SK-N-SH (cell line): ENCODE measurements at regions not wholly inside any gene's neighbourhood (a gene's known extent, or its start where the extent isn't known, plus 50 kb on each side); places are given as distances from the start of the nearest gene placed in this dataset.

Experiments used
- CTCF ChIA-PET: fragments of 300-600, 350-600 bp; formaldehyde crosslinking; extraction: SDS; loops from one replicate; lab custom pipeline; 2021; lab: Yijun Ruan, JAX
- POLR2A ChIA-PET: fragments of 350-600 bp; sonication (Branson Sonifier 250); formaldehyde crosslinking; extraction: SDS; loops from one replicate; lab custom pipeline; 2020; ENCODE audit warnings: antibody characterized with exemption, inconsistent platforms; lab: Yijun Ruan, JAX
- DNase-seq: peaks from one replicate; pipeline ENCODE4 v3.0.0; 2012
- H2AFZ ChIP-seq: fragments of 200-600 bp; sonication (generic); 2 replicates; pipeline ENCODE4 v1.8.1; 2016; ENCODE audit warnings: antibody characterized with exemption, mild to moderate bottlenecking, low read depth
- H3F3A ChIP-seq: fragments of 200-600 bp; sonication (generic); replicated peaks from 2 replicates; pipeline ENCODE3; 2016; ENCODE audit warnings: antibody characterized with exemption, mild to moderate bottlenecking; ENCODE audit not compliant: insufficient read depth
- H3K27ac ChIP-seq, 2 experiments: fragments of 200-500 bp in 1 of 2; fragments of 200-600 bp in 1 of 2; sonication (Bioruptor generic) in 1 of 2; sonication (generic), shearing (Covaris generic) in 1 of 2; 2 replicates each; pipeline versions ENCODE4 v1.5.1 to v1.6.1; 2014 to 2016; ENCODE audit warnings: low read depth in 2 of 2, inconsistent platforms in 1 of 2, low read length in 1 of 2, mild to moderate bottlenecking in 1 of 2, mixed read lengths in 1 of 2
- H3K27me3 ChIP-seq: fragments of 200-600 bp; sonication (generic), shearing (Covaris generic); 2 replicates; pipeline ENCODE4 v1.6.1; 2016; ENCODE audit warnings: mixed run types; ENCODE audit not compliant: insufficient read depth
- H3K36me3 ChIP-seq, 2 experiments: fragments of 200-500 bp in 1 of 2; fragments of 200-600 bp in 1 of 2; sonication (Bioruptor generic) in 1 of 2; sonication (generic) in 1 of 2; replicated peaks in 1 of 2; 2 replicates each; pipeline versions ENCODE3 to v1.5.1; 2014 to 2016; ENCODE audit warnings: low read length in 1 of 2, mild to moderate bottlenecking in 1 of 2; ENCODE audit not compliant: insufficient read depth in 2 of 2, control insufficient read depth in 1 of 2
- H3K4me1 ChIP-seq, 2 experiments: fragments of 200-500 bp in 1 of 2; fragments of 200-600 bp in 1 of 2; sonication (Bioruptor generic) in 1 of 2; sonication (generic), shearing (Covaris generic) in 1 of 2; 2 replicates each; pipeline versions ENCODE4 v1.5.1 to v1.6.1; 2014 to 2016; ENCODE audit warnings: low read depth in 1 of 2, low read length in 1 of 2, mixed run types in 1 of 2; ENCODE audit not compliant: insufficient read depth in 2 of 2, control insufficient read depth in 1 of 2
- H3K4me2 ChIP-seq: fragments of 200-600 bp; sonication (generic), shearing (Covaris generic); 2 replicates; pipeline ENCODE4 v1.6.1; 2017; ENCODE audit warnings: mixed run types
- H3K4me3 ChIP-seq, 2 experiments: fragments of 200-500 bp in 1 of 2; fragments of 200-600 bp in 1 of 2; sonication (Bioruptor generic) in 1 of 2; sonication (generic), shearing (Covaris generic) in 1 of 2; 2 replicates each; pipeline versions ENCODE4 v1.5.1 to v1.8.1; 2014 to 2016; ENCODE audit warnings: low read depth in 2 of 2, inconsistent platforms in 1 of 2, low read length in 1 of 2, mild to moderate bottlenecking in 1 of 2, mixed read lengths in 1 of 2, moderate library complexity in 1 of 2
- H3K79me2 ChIP-seq: fragments of 200-600 bp; sonication (generic); 2 replicates; pipeline ENCODE4 v1.8.1; 2017; ENCODE audit warnings: mild to moderate bottlenecking; ENCODE audit not compliant: insufficient read depth
- H3K9ac ChIP-seq: fragments of 200-600 bp; sonication (generic); 2 replicates; pipeline ENCODE4 v1.6.1; 2017; ENCODE audit warnings: mixed run types
- H3K9me2 ChIP-seq: fragments of 200-600 bp; sonication (generic); 2 replicates; pipeline ENCODE4 v1.6.1; 2017; ENCODE audit warnings: mixed run types
- H3K9me3 ChIP-seq: fragments of 200-600 bp; sonication (generic); 2 replicates; pipeline ENCODE4 v1.6.1; 2017; ENCODE audit warnings: mixed run types, mild to moderate bottlenecking, moderate library complexity
- H4K20me1 ChIP-seq: fragments of 200-600 bp; sonication (generic); 2 replicates; pipeline ENCODE4 v1.6.1; 2017; ENCODE audit warnings: mild to moderate bottlenecking, mixed run types; ENCODE audit not compliant: insufficient read depth
- ELF1 ChIP-seq: IDR thresholded peaks from 2 replicates; pipeline ENCODE4 v1.4.0; 2012
- EZH2phosphoT487 ChIP-seq: fragments of 200-600 bp; sonication (generic); IDR thresholded peaks from 2 replicates; pipeline ENCODE4 v1.6.1; 2017; ENCODE audit warnings: low read depth, mixed run types, mild to moderate bottlenecking, antibody characterized with exemption, moderate library complexity, borderline replicate concordance
- MAX ChIP-seq: IDR thresholded peaks from 2 replicates; pipeline ENCODE4 v1.4.0; 2012; ENCODE audit warnings: low read depth
- TAF1 ChIP-seq: IDR thresholded peaks from 2 replicates; pipeline ENCODE4 v1.6.1; 2012; ENCODE audit warnings: low read depth, mild to moderate bottlenecking, low read length, moderate library complexity, borderline replicate concordance
- TEAD4 ChIP-seq: IDR thresholded peaks from 2 replicates; pipeline ENCODE4 v1.4.0; 2012; ENCODE audit warnings: mild to moderate bottlenecking, borderline replicate concordance; ENCODE audit not compliant: insufficient read depth
- WGBS: methylation state at CpG from one replicate; pipeline ENCODE4 v1.1.6; 2017; ENCODE audit warnings: low lambda C conversion rate; 5-methylcytosine and 5-hydroxymethylcytosine counted together
- TF ChIP-seq, protein P1 (sequence below): IDR thresholded peaks from 2 replicates; pipeline ENCODE4; 2012
- TF ChIP-seq, protein P2 (sequence below): IDR thresholded peaks from 2 replicates; pipeline ENCODE4 v1.4.0; 2012; ENCODE audit warnings: low read depth, borderline replicate concordance

GRCh38 chr13:105219651-105220050 is 1315.8 kb downstream of the EFNB2 start (continued):
- TF ChIP-seq, protein P1, sequence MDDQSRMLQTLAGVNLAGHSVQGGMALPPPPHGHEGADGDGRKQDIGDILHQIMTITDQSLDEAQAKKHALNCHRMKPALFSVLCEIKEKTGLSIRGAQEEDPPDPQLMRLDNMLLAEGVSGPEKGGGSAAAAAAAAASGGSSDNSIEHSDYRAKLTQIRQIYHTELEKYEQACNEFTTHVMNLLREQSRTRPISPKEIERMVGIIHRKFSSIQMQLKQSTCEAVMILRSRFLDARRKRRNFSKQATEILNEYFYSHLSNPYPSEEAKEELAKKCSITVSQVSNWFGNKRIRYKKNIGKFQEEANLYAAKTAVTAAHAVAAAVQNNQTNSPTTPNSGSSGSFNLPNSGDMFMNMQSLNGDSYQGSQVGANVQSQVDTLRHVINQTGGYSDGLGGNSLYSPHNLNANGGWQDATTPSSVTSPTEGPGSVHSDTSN, result no peak
- no peak for TF ChIP-seq TAF1

GRCh38 chr13:105213512-105213911 is 1322.0 kb downstream of the EFNB2 start:
- no peaks in the 10 kb centered on the region; a peak in 1 of 4 replicates for H3K4me1 ChIP-seq
- CTCF ChIA-PET, result no interaction called here
- POLR2A ChIA-PET, result no interaction called here
- no peaks in the 10 kb centered on the region for H4K20me1 ChIP-seq
- 68% methylated on average over 3 of the region's 3 CpGs for WGBS
- H3K9me3 ChIP-seq, result no peaks in the 10 kb centered on the region
- no peaks in the 10 kb centered on the region for H3K36me3 ChIP-seq
- no peak overlapping the region for H3K4me2 ChIP-seq
- H3K27me3 ChIP-seq, result no peaks in the 10 kb centered on the region
- no peak overlapping the region for H2AFZ ChIP-seq
- TF ChIP-seq MAX, result no peak
- TF ChIP-seq, protein P2, sequence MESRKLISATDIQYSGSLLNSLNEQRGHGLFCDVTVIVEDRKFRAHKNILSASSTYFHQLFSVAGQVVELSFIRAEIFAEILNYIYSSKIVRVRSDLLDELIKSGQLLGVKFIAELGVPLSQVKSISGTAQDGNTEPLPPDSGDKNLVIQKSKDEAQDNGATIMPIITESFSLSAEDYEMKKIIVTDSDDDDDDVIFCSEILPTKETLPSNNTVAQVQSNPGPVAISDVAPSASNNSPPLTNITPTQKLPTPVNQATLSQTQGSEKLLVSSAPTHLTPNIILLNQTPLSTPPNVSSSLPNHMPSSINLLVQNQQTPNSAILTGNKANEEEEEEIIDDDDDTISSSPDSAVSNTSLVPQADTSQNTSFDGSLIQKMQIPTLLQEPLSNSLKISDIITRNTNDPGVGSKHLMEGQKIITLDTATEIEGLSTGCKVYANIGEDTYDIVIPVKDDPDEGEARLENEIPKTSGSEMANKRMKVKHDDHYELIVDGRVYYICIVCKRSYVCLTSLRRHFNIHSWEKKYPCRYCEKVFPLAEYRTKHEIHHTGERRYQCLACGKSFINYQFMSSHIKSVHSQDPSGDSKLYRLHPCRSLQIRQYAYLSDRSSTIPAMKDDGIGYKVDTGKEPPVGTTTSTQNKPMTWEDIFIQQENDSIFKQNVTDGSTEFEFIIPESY, result no peak
- TF ChIP-seq EZH2phosphoT487, result no peak
- TF ChIP-seq TEAD4, result no peak
- DNase-seq, result no peak
- H3K4me3 ChIP-seq, result no peak overlapping the region
- H3K27ac ChIP-seq, result no peak overlapping the region
- H3K9ac ChIP-seq, result no peak overlapping the region
- no peaks in the 10 kb centered on the region for H3K9me2 ChIP-seq
- H3K79me2 ChIP-seq, result no peaks in the 10 kb centered on the region
- no peaks in the 10 kb centered on the region for H3F3A ChIP-seq

DNA sequence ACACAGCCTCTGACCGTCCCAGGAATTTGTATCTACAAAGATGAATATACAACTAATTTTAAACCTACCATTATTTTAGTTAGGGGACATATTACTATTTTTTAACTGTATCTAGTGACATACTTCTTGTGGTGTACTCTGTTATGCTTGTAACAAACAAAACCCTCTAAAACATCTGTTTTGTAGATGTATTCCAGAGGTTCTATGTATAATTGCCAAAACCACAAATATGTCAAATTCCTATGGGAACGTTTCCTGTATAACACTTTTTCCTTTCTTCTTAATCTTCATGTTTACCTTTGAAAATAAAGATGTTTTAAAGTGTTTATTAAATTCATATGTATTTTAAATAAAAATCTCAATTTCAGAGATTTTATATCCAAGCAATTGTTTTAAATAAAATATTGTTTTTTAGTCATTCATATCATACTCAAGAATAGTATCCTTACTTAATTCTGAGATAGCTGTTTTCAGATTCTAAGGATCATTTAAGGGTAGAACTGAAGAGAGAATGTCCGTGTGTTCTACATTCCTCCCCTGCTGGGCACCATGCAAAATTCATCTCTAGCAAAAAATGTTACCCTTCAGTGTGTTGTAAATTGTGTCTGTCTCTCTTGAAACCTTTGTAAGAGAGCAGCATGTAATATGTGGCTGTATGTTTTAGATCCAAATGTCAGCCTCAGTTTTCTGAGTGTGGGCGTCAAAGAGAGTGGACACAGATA is 1327.7 kb downstream of the EFNB2 start:
- H3K9me3 ChIP-seq, result no peaks in the 10 kb centered on the region
- H3K4me3 ChIP-seq, result no peak overlapping the region
- H3K27ac ChIP-seq, result no peak overlapping the region
- no peaks in the 10 kb centered on the region for H3F3A ChIP-seq
- no peak overlapping the region for H3K4me2 ChIP-seq
- ChIA-PET POLR2A (no interaction called here), CTCF (no interaction called here)
- no peak overlapping the region for H2AFZ ChIP-seq
- H3K27me3 ChIP-seq, result no peaks in the 10 kb centered on the region
- no peaks in the 10 kb centered on the region for H4K20me1 ChIP-seq
- H3K79me2 ChIP-seq, result no peaks in the 10 kb centered on the region
- TF ChIP-seq ELF1, result no peak
- no peak for DNase-seq
- WGBS, result 40% methylated on average over 4 of the region's 4 CpGs
- H3K9ac ChIP-seq, result no peak overlapping the region
- no peaks in the 10 kb centered on the region for H3K36me3 ChIP-seq
- no peaks in the 10 kb centered on the region for H3K9me2 ChIP-seq
- no peaks in the 10 kb centered on the region for H3K4me1 ChIP-seq
